ENCODE measurements at regions not wholly inside any gene's neighbourhood (a gene's known extent, or its start where the extent isn't known, plus 50 kb on each side); places are given as distances from the start of the nearest gene placed in this dataset.

GRCh38 chr17:77382966-77383612 lies 242.3 kb downstream of the SEC14L1 start:
- no peaks in the 10 kb centered on the region for H3K9me3 ChIP-seq (replicated peaks in 1 of 2; ENCODE audit: control insufficient read depth in 2 of 2, insufficient read depth in 1 of 2, low read depth in 1 of 2, low read length in 2 of 2)
- H3K4me3 ChIP-seq (ENCODE audit: low read length in 2 of 2) = no peak overlapping the region
- H3K23ac ChIP-seq (ENCODE audit: low read depth, low read length, poor library complexity) = peak overlapping the region; percentile 12
- no peaks in the 10 kb centered on the region for H3K27me3 ChIP-seq (ENCODE audit: control insufficient read depth in 3 of 3, insufficient read depth in 3 of 3, low read depth in 1 of 3, low read length in 3 of 3)
- no peak for DNase-seq (ENCODE audit: low spot score)
- peaks cover 60 to 67% of the 10 kb centered on the region in 2 donors for H3K4me1 ChIP-seq (ENCODE audit: control insufficient read depth in 2 of 2, insufficient read depth in 1 of 2, low read depth in 1 of 2, low read length in 2 of 2)
- H2BK120ac ChIP-seq (ENCODE audit: low read depth, low read length) = peak overlapping the region; percentile 97
- peak overlapping the region; percentile 9 for H3K9ac ChIP-seq (ENCODE audit: low read depth, low read length, poor library complexity)
- peaks cover 4 to 6% of the 10 kb centered on the region in 2 donors for H3K36me3 ChIP-seq (replicated peaks in 1 of 2; ENCODE audit: control insufficient read depth in 2 of 2, insufficient read depth in 2 of 2, low read length in 2 of 2)
- no peak overlapping the region for H2AFZ ChIP-seq (ENCODE audit: low read length)
- H2BK12ac ChIP-seq (ENCODE audit: low read length) = no peak overlapping the region
- no peak overlapping the region for H3K4ac ChIP-seq (ENCODE audit: low read length)
- H2BK15ac ChIP-seq (ENCODE audit: low read length) = peak overlapping the region; percentile 21
- peak overlapping the region; percentile 100 for H2AK5ac ChIP-seq (ENCODE audit: low read depth, low read length)
- peak overlapping the region; percentile 21 for H3K14ac ChIP-seq (ENCODE audit: low read length)
- no peak overlapping the region for H4K91ac ChIP-seq (ENCODE audit: low read depth, low read length, poor library complexity)
- no peak overlapping the region for H3K4me2 ChIP-seq (ENCODE audit: insufficient read depth, low read length, poor library complexity, severe bottlenecking)
- peak overlapping the region; percentile 93 for H2BK5ac ChIP-seq (ENCODE audit: low read length)
- H3K18ac ChIP-seq (ENCODE audit: low read length) = peak overlapping the region; percentile 80
- no CpG with 5 or more reads among the region's 8 CpGs for WGBS, 2 donors (ENCODE audit: extremely low coverage in 2 of 2, insufficient read length in 2 of 2, insufficient replicate concordance in 1 of 2)
- peak overlapping the region; percentile 66 for H3K27ac ChIP-seq (replicated peaks; ENCODE audit: low read length)
- peaks cover 52% of the 10 kb centered on the region for H3K79me1 ChIP-seq (ENCODE audit: low read depth, low read length)
- H4K8ac ChIP-seq (ENCODE audit: low read depth, low read length) = peak overlapping the region; percentile 2

- Histone ChIP-seq H2AK5ac (ENCODE audit: low read depth, low read length) (peak overlapping the region; percentile 100), H2BK15ac (ENCODE audit: low read length) (peak overlapping the region; percentile 21), H4K8ac (ENCODE audit: low read depth, low read length) (no peak overlapping the region), H3K27me3 (ENCODE audit: control insufficient read depth in 3 of 3, insufficient read depth in 3 of 3, low read depth in 1 of 3, low read length in 3 of 3) (no peaks in the 10 kb centered on the region), H2BK5ac (ENCODE audit: low read length) (peak overlapping the region; percentile 93), H3K18ac (ENCODE audit: low read length) (peak overlapping the region; percentile 80), H3K79me1 (ENCODE audit: low read depth, low read length) (peaks cover 48% of the 10 kb centered on the region), H3K36me3 (replicated peaks in 1 of 2; ENCODE audit: control insufficient read depth in 2 of 2, insufficient read depth in 2 of 2, low read length in 2 of 2) (peaks cover 4 to 6% of the 10 kb centered on the region in 2 donors), H3K14ac (ENCODE audit: low read length) (peak overlapping the region; percentile 21), H2BK12ac (ENCODE audit: low read length) (peak overlapping the region; percentile 82), H3K4ac (ENCODE audit: low read length) (no peak overlapping the region), H3K9me3 (replicated peaks in 1 of 2; ENCODE audit: control insufficient read depth in 2 of 2, insufficient read depth in 1 of 2, low read depth in 1 of 2, low read length in 2 of 2) (no peaks in the 10 kb centered on the region), H3K9ac (ENCODE audit: low read depth, low read length, poor library complexity) (peak overlapping the region; percentile 9), H3K23ac (ENCODE audit: low read depth, low read length, poor library complexity) (peak overlapping the region; percentile 12), H2BK120ac (ENCODE audit: low read depth, low read length) (no peak overlapping the region), H3K27ac (replicated peaks; ENCODE audit: low read length) (no peak overlapping the region), H4K91ac (ENCODE audit: low read depth, low read length, poor library complexity) (no peak overlapping the region), H3K4me1 (ENCODE audit: control insufficient read depth in 2 of 2, insufficient read depth in 1 of 2, low read depth in 1 of 2, low read length in 2 of 2) (peaks cover 67 to 76% of the 10 kb centered on the region in 2 donors), H3K4me2 (ENCODE audit: insufficient read depth, low read length, poor library complexity, severe bottlenecking) (no peak overlapping the region), H3K4me3 (ENCODE audit: low read length in 2 of 2) (no peak overlapping the region), H2AFZ (ENCODE audit: low read length) (no peak overlapping the region)
- no CpG with 5 or more reads among the region's 29 CpGs for WGBS, 2 donors (ENCODE audit: extremely low coverage in 2 of 2, insufficient read length in 2 of 2, insufficient replicate concordance in 1 of 2)
- no peak for DNase-seq (ENCODE audit: low spot score)
Observed at GRCh38 chr17:77383613-77384608, 243.1 kb downstream of the SEC14L1 start.

GRCh38 chr17:77385750-77386501 lies 245.2 kb downstream of the SEC14L1 start:
- H2BK12ac ChIP-seq (ENCODE audit: low read length) = no peak overlapping the region
- peak overlapping the region; percentile 85 for H3K14ac ChIP-seq (ENCODE audit: low read length)
- peaks cover 38% of the 10 kb centered on the region for H3K79me1 ChIP-seq (ENCODE audit: low read depth, low read length)
- no peak overlapping the region for H4K91ac ChIP-seq (ENCODE audit: low read depth, low read length, poor library complexity)
- no peaks in the 10 kb centered on the region for H3K27me3 ChIP-seq (ENCODE audit: control insufficient read depth in 3 of 3, insufficient read depth in 3 of 3, low read depth in 1 of 3, low read length in 3 of 3)
- no peak for DNase-seq (ENCODE audit: low spot score)
- peak overlapping the region; percentile 42 for H3K27ac ChIP-seq (replicated peaks; ENCODE audit: low read length)
- peak overlapping the region; percentile 94 for H3K18ac ChIP-seq (ENCODE audit: low read length)
- H4K8ac ChIP-seq (ENCODE audit: low read depth, low read length) = no peak overlapping the region
- peak overlapping the region; percentile 17 for H2BK120ac ChIP-seq (ENCODE audit: low read depth, low read length)
- no peak overlapping the region for H3K4me3 ChIP-seq (ENCODE audit: low read length in 2 of 2)
- H3K36me3 ChIP-seq (replicated peaks in 1 of 2; ENCODE audit: control insufficient read depth in 2 of 2, insufficient read depth in 2 of 2, low read length in 2 of 2) = peaks cover 4% of the 10 kb centered on the region in 2 donors
- no CpG with 5 or more reads among the region's 16 CpGs for WGBS, 2 donors (ENCODE audit: extremely low coverage in 2 of 2, insufficient read length in 2 of 2, insufficient replicate concordance in 1 of 2)
- H3K4ac ChIP-seq (ENCODE audit: low read length) = no peak overlapping the region
- H2BK5ac ChIP-seq (ENCODE audit: low read length) = peak overlapping the region; percentile 84
- no peaks in the 10 kb centered on the region for H3K9me3 ChIP-seq (replicated peaks in 1 of 2; ENCODE audit: control insufficient read depth in 2 of 2, insufficient read depth in 1 of 2, low read depth in 1 of 2, low read length in 2 of 2)
- H3K4me2 ChIP-seq (ENCODE audit: insufficient read depth, low read length, poor library complexity, severe bottlenecking) = no peak overlapping the region
- H2BK15ac ChIP-seq (ENCODE audit: low read length) = peak overlapping the region; percentile 38
- H2AFZ ChIP-seq (ENCODE audit: low read length) = no peak overlapping the region
- H2AK5ac ChIP-seq (ENCODE audit: low read depth, low read length) = peak overlapping the region; percentile 92
- H3K4me1 ChIP-seq (ENCODE audit: control insufficient read depth in 2 of 2, insufficient read depth in 1 of 2, low read depth in 1 of 2, low read length in 2 of 2) = peaks cover 75 to 78% of the 10 kb centered on the region in 2 donors
- no peak overlapping the region for H3K9ac ChIP-seq (ENCODE audit: low read depth, low read length, poor library complexity)
- peak overlapping the region; percentile 60 for H3K23ac ChIP-seq (ENCODE audit: low read depth, low read length, poor library complexity)
